MCF 10A (cell line): ENCODE measurements at regions not wholly inside any gene's neighbourhood (a gene's known extent, or its start where the extent isn't known, plus 50 kb on each side); places are given as distances from the start of the nearest gene placed in this dataset.

Source experiments
- BruUV-seq: library from RNA; stranded (reverse); fragments of 400-500 nt; replicated peaks from 2 replicates; lab custom pipeline; 2021; lab: Mats Ljungman, UMichigan
- CTCF ChIA-PET: fragments of 300-600 bp; sonication (Branson Sonifier 250); formaldehyde crosslinking; extraction: SDS; loops from one replicate; lab custom pipeline; 2021; ENCODE audit warnings: antibody characterized with exemption, inconsistent platforms; lab: Yijun Ruan, JAX
- POLR2A ChIA-PET: fragments of 300-600, 350-650 bp; sonication (Branson Sonifier 250); formaldehyde crosslinking; extraction: SDS; loops from one replicate; lab custom pipeline; 2020; ENCODE audit warnings: antibody characterized with exemption, inconsistent platforms; lab: Yijun Ruan, JAX
- DNase-seq: peaks from one replicate; pipeline ENCODE4 v3.0.0-alpha.2; 2018; ENCODE audit not compliant: unreplicated experiment
- H3K27ac Mint-ChIP-seq: one replicate; pipeline ENCODE4 v1.8.0; 2022; ENCODE audit warnings: mild to moderate bottlenecking, low read depth, mixed read lengths; ENCODE audit not compliant: unreplicated experiment
- H3K27me3 Mint-ChIP-seq: one replicate; pipeline ENCODE4 v1.8.0; 2022; ENCODE audit warnings: mixed read lengths; ENCODE audit not compliant: insufficient read depth, unreplicated experiment
- H3K36me3 Mint-ChIP-seq: one replicate; pipeline ENCODE4 v1.8.0; 2022; ENCODE audit warnings: mild to moderate bottlenecking, moderate library complexity, mixed read lengths; ENCODE audit not compliant: insufficient read depth, unreplicated experiment
- H3K4me1 Mint-ChIP-seq: one replicate; pipeline ENCODE4 v1.8.0; 2022; ENCODE audit warnings: mixed read lengths; ENCODE audit not compliant: insufficient read depth, unreplicated experiment
- H3K4me3 Mint-ChIP-seq: one replicate; pipeline ENCODE4 v1.8.0; 2022; ENCODE audit warnings: mild to moderate bottlenecking, moderate library complexity, mixed read lengths; ENCODE audit not compliant: unreplicated experiment
- H3K9me3 Mint-ChIP-seq: one replicate; pipeline ENCODE4 v1.8.0; 2022; ENCODE audit warnings: mixed read lengths; ENCODE audit not compliant: unreplicated experiment
- CTCF ChIP-seq: fragments of 200-600 bp; IDR thresholded peaks from one replicate; pipeline ENCODE4 v1.8.0; 2022; ENCODE audit warnings: antibody characterized with exemption, mild to moderate bottlenecking; ENCODE audit not compliant: unreplicated experiment
- intact Hi-C: fragments of 100-400 bp; cut with micrococcal nuclease; formaldehyde crosslinking; loops from 2 replicates; pipeline ENCODE4 v1.14.1; 2022

- H3K9me3 Mint-ChIP-seq = no peaks in the 10 kb centered on the region
- no peak overlapping the region for H3K27ac Mint-ChIP-seq
- POLR2A ChIA-PET = no interaction called here
- H3K4me1 Mint-ChIP-seq = no peaks in the 10 kb centered on the region
- no TSS peak for BruUV-seq
- no peaks in the 10 kb centered on the region for H3K36me3 Mint-ChIP-seq
- DNase-seq = no peak
- TF ChIP-seq CTCF = no peak
- intact Hi-C loops = no loop called here
- no peaks in the 10 kb centered on the region for H3K27me3 Mint-ChIP-seq
- CTCF ChIA-PET = no interaction called here
- H3K4me3 Mint-ChIP-seq = no peak overlapping the region
Measured at GRCh38 chr22:44618400-44618799, 83.6 kb upstream of the PRR5 start.

GRCh38 chr22:44617828-44618227 is 84.2 kb upstream of the PRR5 start:
- Mint-ChIP-seq H3K36me3 (no peaks in the 10 kb centered on the region), H3K9me3 (no peaks in the 10 kb centered on the region), H3K4me1 (no peaks in the 10 kb centered on the region), H3K4me3 (no peak overlapping the region), H3K27ac (no peak overlapping the region), H3K27me3 (no peaks in the 10 kb centered on the region)
- CTCF ChIA-PET = no interaction called here
- intact Hi-C loops = no loop called here
- no peak for DNase-seq
- POLR2A ChIA-PET = no interaction called here
- no peak for TF ChIP-seq CTCF
- no TSS peak for BruUV-seq

- H3K4me1 Mint-ChIP-seq = no peaks in the 10 kb centered on the region
- H3K4me3 Mint-ChIP-seq = no peak overlapping the region
- ChIA-PET POLR2A (no interaction called here), CTCF (interaction anchor here (0.6 to 1.6 kb wide), 2 partner anchors 531 to 535 kb away, joined by 3 read pairs; no protein-coding TSS in a partner anchor)
- no peaks in the 10 kb centered on the region for H3K27me3 Mint-ChIP-seq
- H3K36me3 Mint-ChIP-seq = no peaks in the 10 kb centered on the region
- no TSS peak for BruUV-seq
- intact Hi-C loops = no loop called here
- no peak for TF ChIP-seq CTCF
- no peak for DNase-seq
- no peak overlapping the region for H3K27ac Mint-ChIP-seq
- H3K9me3 Mint-ChIP-seq = no peaks in the 10 kb centered on the region
Measured at GRCh38 chr22:44616882-44617655, 84.9 kb upstream of the PRR5 start.

- H3K9me3 Mint-ChIP-seq = no peaks in the 10 kb centered on the region
- intact Hi-C loops = no loop called here
- DNase-seq = no peak
- TF ChIP-seq CTCF = no peak
- no TSS peak for BruUV-seq
- H3K27ac Mint-ChIP-seq = no peak overlapping the region
- H3K4me3 Mint-ChIP-seq = no peak overlapping the region
- no peaks in the 10 kb centered on the region for H3K27me3 Mint-ChIP-seq
- POLR2A ChIA-PET = no interaction called here
- no peaks in the 10 kb centered on the region for H3K36me3 Mint-ChIP-seq
- H3K4me1 Mint-ChIP-seq = no peaks in the 10 kb centered on the region
- CTCF ChIA-PET = interaction anchor here (1.6 kb wide), 1 partner anchor 531 kb away, joined by 3 read pairs; no protein-coding TSS in a partner anchor
Measured at GRCh38 chr22:44616461-44616860, 85.5 kb upstream of the PRR5 start.
